Panc1 (cell line): ENCODE measurements at regions not wholly inside any gene's neighbourhood (a gene's known extent, or its start where the extent isn't known, plus 50 kb on each side); places are given as distances from the start of the nearest gene placed in this dataset.

Experiments
- POLR2AphosphoS5 ChIP-seq: IDR thresholded peaks from 2 replicates; pipeline ENCODE4 v1.6.1; 2012; ENCODE audit warnings: mild to moderate bottlenecking, low read depth, low read length, moderate library complexity
- TCF7L2 ChIP-seq: IDR thresholded peaks from 2 replicates; pipeline ENCODE4 v1.6.1; 2011; ENCODE audit warnings: mild to moderate bottlenecking, low read depth, low read length, inconsistent platforms
- TF ChIP-seq, protein P1 (sequence below): fragments of 450-650 bp; IDR thresholded peaks from 2 replicates; pipeline ENCODE4 v1.5.1; 2017; ENCODE audit warnings: mild to moderate bottlenecking
- TF ChIP-seq, protein P2 (sequence below), 2 experiments: IDR thresholded peaks; 2 replicates each; pipeline ENCODE4 v1.6.1; 2011 to 2012; ENCODE audit warnings: low read depth in 2 of 2, control low read depth in 1 of 2, low read length in 1 of 2, mild to moderate bottlenecking in 1 of 2, moderate library complexity in 1 of 2; ENCODE audit not compliant: insufficient read depth in 1 of 2

DNA sequence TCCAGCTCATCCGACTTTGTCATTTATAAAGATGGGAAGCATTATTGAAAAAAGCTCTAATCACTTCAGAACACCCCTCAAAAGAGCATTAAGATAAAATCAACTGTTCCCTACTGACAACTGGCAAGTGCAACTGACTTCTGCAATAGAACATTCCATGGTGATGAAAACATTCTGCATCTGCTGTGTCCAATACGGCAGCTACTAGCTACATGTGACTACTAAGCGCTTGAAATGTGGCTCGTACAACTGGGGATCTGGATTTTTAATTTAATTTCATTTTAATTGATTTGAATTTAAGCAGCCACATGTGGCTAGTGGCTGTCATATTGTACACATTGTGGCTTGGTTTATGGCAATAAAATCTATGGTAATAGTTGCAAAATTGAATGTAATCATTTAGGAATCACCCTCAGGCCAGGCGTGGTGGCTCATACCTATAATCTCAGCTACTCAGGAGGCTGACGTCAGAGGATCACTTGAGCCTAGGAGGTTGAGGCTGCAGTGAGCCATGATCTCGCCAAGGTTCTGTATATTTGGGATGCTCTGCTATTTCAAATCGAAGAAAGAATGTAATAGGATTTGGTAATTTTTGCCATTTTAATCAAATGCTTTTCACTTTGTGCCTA is 390.3 kb downstream of the GABRB3 start:
- TF ChIP-seq, protein P1, sequence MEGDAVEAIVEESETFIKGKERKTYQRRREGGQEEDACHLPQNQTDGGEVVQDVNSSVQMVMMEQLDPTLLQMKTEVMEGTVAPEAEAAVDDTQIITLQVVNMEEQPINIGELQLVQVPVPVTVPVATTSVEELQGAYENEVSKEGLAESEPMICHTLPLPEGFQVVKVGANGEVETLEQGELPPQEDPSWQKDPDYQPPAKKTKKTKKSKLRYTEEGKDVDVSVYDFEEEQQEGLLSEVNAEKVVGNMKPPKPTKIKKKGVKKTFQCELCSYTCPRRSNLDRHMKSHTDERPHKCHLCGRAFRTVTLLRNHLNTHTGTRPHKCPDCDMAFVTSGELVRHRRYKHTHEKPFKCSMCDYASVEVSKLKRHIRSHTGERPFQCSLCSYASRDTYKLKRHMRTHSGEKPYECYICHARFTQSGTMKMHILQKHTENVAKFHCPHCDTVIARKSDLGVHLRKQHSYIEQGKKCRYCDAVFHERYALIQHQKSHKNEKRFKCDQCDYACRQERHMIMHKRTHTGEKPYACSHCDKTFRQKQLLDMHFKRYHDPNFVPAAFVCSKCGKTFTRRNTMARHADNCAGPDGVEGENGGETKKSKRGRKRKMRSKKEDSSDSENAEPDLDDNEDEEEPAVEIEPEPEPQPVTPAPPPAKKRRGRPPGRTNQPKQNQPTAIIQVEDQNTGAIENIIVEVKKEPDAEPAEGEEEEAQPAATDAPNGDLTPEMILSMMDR = no peak
- TF ChIP-seq POLR2AphosphoS5 = no peak
- TF ChIP-seq, protein P2, sequence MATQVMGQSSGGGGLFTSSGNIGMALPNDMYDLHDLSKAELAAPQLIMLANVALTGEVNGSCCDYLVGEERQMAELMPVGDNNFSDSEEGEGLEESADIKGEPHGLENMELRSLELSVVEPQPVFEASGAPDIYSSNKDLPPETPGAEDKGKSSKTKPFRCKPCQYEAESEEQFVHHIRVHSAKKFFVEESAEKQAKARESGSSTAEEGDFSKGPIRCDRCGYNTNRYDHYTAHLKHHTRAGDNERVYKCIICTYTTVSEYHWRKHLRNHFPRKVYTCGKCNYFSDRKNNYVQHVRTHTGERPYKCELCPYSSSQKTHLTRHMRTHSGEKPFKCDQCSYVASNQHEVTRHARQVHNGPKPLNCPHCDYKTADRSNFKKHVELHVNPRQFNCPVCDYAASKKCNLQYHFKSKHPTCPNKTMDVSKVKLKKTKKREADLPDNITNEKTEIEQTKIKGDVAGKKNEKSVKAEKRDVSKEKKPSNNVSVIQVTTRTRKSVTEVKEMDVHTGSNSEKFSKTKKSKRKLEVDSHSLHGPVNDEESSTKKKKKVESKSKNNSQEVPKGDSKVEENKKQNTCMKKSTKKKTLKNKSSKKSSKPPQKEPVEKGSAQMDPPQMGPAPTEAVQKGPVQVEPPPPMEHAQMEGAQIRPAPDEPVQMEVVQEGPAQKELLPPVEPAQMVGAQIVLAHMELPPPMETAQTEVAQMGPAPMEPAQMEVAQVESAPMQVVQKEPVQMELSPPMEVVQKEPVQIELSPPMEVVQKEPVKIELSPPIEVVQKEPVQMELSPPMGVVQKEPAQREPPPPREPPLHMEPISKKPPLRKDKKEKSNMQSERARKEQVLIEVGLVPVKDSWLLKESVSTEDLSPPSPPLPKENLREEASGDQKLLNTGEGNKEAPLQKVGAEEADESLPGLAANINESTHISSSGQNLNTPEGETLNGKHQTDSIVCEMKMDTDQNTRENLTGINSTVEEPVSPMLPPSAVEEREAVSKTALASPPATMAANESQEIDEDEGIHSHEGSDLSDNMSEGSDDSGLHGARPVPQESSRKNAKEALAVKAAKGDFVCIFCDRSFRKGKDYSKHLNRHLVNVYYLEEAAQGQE (IDR thresholded peaks at IDR 0.05; ENCODE audit: insufficient read depth in 1 of 2, low read depth in 2 of 2, low read length in 1 of 2) = no peak
- TF ChIP-seq TCF7L2 = no peak
